Activated CD8-positive, alpha-beta T cell treated with anti-CD3 and anti-CD28 coated beads for 36 hours (primary cell): ENCODE measurements at regions not wholly inside any gene's neighbourhood (a gene's known extent, or its start where the extent isn't known, plus 50 kb on each side); places are given as distances from the start of the nearest gene placed in this dataset.
"Not testable (repeated sequence)": the region's sequence is repeated elsewhere in the genome, so short reads cannot be mapped to it uniquely, and the experiment has no call there.

Experiments
- ATAC-seq: fragments of 200-7000 bp; cut with Tn5 transposase; one replicate; pipeline ENCODE4 v1.10.0; 2021; ENCODE audit warnings: mild to moderate bottlenecking, moderate library complexity
- CTCF ChIA-PET: fragments of 350-600 bp; sonication (Branson Sonifier 250); formaldehyde crosslinking; loops from one replicate; lab custom pipeline; 2021; ENCODE audit warnings: antibody characterized with exemption; lab: Charles Lee
- POLR2A ChIA-PET: fragments of 350-600 bp; sonication (Branson Sonifier 250); formaldehyde crosslinking; loops from one replicate; lab custom pipeline; 2021; ENCODE audit warnings: antibody characterized with exemption; lab: Charles Lee
- DNase-seq: peaks from one replicate; pipeline ENCODE4 v3.0.0-alpha.2; 2020
- H3K27ac Mint-ChIP-seq: one replicate; pipeline ENCODE4 v1.8.0; 2021; ENCODE audit warnings: mild to moderate bottlenecking, mixed read lengths
- H3K27me3 Mint-ChIP-seq: one replicate; pipeline ENCODE4 v1.8.0; 2021; ENCODE audit warnings: mixed read lengths
- H3K36me3 Mint-ChIP-seq: one replicate; pipeline ENCODE4 v1.8.0; 2021; ENCODE audit warnings: low read depth, mixed read lengths
- H3K4me1 Mint-ChIP-seq: one replicate; pipeline ENCODE4 v1.8.0; 2021; ENCODE audit warnings: low read depth, mixed read lengths
- H3K4me3 Mint-ChIP-seq: one replicate; pipeline ENCODE4 v1.8.0; 2021; ENCODE audit warnings: mild to moderate bottlenecking, moderate library complexity, mixed read lengths
- H3K9me3 Mint-ChIP-seq: one replicate; pipeline ENCODE4 v1.8.0; 2021; ENCODE audit warnings: mixed read lengths
- intact Hi-C: fragments of 100-400 bp; cut with micrococcal nuclease; formaldehyde crosslinking; loops from one replicate; pipeline ENCODE4 v1.10.0; 2022
- TF ChIP-seq, protein P1 (sequence below): fragments of 200-600 bp; IDR thresholded peaks from one replicate; pipeline ENCODE4 v1.8.0; 2022; ENCODE audit warnings: antibody characterized with exemption, mild to moderate bottlenecking

DNA sequence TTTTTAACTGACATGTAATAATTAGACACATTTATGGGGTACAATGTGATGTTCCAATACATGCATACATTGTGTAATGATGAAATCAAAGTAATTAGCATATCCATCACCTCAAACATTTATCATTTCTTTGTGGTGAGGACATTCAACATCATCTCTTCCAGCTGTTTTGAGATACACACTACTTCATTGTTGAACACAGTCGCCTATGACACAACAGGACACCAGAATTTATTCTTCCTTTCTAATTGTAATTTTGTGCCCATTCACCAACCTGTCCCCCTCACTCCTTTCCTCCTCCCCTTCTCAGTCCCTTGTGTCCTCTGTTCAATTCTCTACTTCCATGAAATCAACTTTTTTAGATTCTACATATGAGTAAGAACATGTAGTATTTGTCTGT is 113.4 kb upstream of the CBLB start:
- peaks cover 2% of the 10 kb centered on the region for H3K36me3 Mint-ChIP-seq
- CTCF ChIA-PET: no interaction called here
- TF ChIP-seq, protein P1, sequence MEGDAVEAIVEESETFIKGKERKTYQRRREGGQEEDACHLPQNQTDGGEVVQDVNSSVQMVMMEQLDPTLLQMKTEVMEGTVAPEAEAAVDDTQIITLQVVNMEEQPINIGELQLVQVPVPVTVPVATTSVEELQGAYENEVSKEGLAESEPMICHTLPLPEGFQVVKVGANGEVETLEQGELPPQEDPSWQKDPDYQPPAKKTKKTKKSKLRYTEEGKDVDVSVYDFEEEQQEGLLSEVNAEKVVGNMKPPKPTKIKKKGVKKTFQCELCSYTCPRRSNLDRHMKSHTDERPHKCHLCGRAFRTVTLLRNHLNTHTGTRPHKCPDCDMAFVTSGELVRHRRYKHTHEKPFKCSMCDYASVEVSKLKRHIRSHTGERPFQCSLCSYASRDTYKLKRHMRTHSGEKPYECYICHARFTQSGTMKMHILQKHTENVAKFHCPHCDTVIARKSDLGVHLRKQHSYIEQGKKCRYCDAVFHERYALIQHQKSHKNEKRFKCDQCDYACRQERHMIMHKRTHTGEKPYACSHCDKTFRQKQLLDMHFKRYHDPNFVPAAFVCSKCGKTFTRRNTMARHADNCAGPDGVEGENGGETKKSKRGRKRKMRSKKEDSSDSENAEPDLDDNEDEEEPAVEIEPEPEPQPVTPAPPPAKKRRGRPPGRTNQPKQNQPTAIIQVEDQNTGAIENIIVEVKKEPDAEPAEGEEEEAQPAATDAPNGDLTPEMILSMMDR: no peak
- no peak for DNase-seq
- H3K4me3 Mint-ChIP-seq: no peak overlapping the region
- no peaks in the 10 kb centered on the region for H3K27me3 Mint-ChIP-seq
- POLR2A ChIA-PET: interaction anchor here (1.1 kb wide), 1 partner anchor 18 kb away, joined by 3 read pairs; no protein-coding TSS in a partner anchor
- ATAC-seq: no peak
- peaks cover 13% of the 10 kb centered on the region for H3K9me3 Mint-ChIP-seq
- intact Hi-C loops: no loop called here
- H3K4me1 Mint-ChIP-seq: peaks cover 15% of the 10 kb centered on the region
- H3K27ac Mint-ChIP-seq: no peak overlapping the region

DNA sequence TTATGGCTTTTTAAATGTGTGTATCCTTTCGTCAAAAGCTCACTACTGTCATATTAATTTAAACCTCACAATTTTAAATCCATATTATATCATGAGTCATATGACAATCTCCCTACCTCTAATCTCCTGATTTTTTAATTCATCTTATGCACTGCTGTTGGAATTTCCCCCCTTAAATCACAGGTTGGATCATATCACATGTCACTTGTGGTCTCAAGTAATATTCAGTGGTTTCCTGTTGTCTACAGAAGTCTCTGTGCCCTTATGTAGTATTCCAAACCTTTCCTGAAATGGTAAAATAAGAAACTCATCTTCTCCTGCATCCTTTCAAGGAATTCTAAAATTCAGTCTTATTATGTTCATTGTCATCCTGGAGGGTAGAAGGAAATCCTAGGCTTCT is 116.0 kb upstream of the CBLB start:
- ChIA-PET CTCF (interaction anchor here (2.0 kb wide), 1 partner anchor 12 kb away, joined by 7 read pairs; no protein-coding TSS in a partner anchor), POLR2A (no interaction called here)
- intact Hi-C loops: no loop called here
- Mint-ChIP-seq H3K4me3 (no peak overlapping the region), H3K27me3 (no peaks in the 10 kb centered on the region), H3K9me3 (peaks cover 27% of the 10 kb centered on the region), H3K4me1 (peaks cover 35% of the 10 kb centered on the region), H3K27ac (no peak overlapping the region), H3K36me3 (peaks cover 12% of the 10 kb centered on the region)
- DNase-seq: no peak
- TF ChIP-seq, protein P1: no peak
- no peak for ATAC-seq

DNA sequence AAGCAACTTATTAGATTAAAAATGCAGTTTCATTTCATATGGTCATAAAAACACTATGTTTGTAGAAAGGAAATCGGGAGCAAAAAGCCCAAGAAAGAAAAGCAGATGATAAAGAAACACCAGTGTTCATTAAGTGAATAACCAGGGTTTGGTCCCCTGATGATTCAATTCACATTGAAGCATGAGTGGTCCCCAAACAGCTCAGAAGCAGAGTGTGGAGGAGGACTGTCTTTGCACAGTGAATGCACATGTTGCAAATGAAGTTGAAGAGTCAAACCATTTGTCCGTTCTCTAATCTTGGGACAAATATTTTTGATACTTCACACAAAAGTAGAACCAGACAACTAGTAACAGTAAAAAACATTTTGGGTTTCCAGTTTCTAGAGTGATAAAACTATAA is 117.5 kb upstream of the CBLB start:
- intact Hi-C loops: not testable (repeated sequence)

DNA sequence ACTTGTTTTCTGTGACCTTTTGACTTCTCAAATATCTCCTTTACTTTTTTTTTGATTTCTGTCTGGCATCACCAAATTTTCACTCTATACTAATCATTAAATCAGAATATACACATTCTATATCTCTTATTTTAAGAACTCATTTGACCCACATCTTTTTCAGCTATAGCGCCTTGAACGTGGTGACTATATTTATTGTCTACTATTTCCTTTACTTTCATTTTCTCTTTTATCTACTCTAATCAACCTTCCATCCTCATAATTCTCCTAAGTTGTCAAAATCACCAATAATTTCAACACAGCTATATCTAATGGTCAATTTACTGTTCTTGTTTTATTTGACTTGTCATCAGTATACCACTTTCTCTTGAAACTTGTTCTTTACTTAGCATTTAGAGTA is 119.0 kb upstream of the CBLB start:
- Mint-ChIP-seq H3K27me3 (no peaks in the 10 kb centered on the region), H3K4me1 (peaks cover 35% of the 10 kb centered on the region), H3K9me3 (peaks cover 40% of the 10 kb centered on the region), H3K4me3 (peak overlapping the region; percentile 45), H3K27ac (peak overlapping the region; percentile 32), H3K36me3 (peaks cover 14% of the 10 kb centered on the region)
- TF ChIP-seq, protein P1: no peak
- POLR2A ChIA-PET: interaction anchor here (1.2 kb wide), 1 partner anchor 73 kb away, joined by 4 read pairs; no protein-coding TSS in a partner anchor
- DNase-seq (no peak), ATAC-seq (no peak)
- CTCF ChIA-PET: interaction anchor here (1.1 kb wide), 1 partner anchor 622 kb away, joined by 4 read pairs; no protein-coding TSS in a partner anchor
- intact Hi-C loops: no loop called here

More for the DNA sequence above, 117.5 kb upstream of the CBLB start:
- H3K27ac Mint-ChIP-seq, H3K27me3 Mint-ChIP-seq, ATAC-seq, H3K4me3 Mint-ChIP-seq, DNase-seq, CTCF ChIA-PET: not testable (repeated sequence)
- POLR2A ChIA-PET: interaction anchor here (1.2 kb wide), 1 partner anchor 11 kb away, joined by 3 read pairs; no protein-coding TSS in a partner anchor
- Mint-ChIP-seq H3K9me3 (peaks cover 36% of the 10 kb centered on the region), H3K36me3 (peaks cover 12% of the 10 kb centered on the region), H3K4me1 (peaks cover 35% of the 10 kb centered on the region)

DNA sequence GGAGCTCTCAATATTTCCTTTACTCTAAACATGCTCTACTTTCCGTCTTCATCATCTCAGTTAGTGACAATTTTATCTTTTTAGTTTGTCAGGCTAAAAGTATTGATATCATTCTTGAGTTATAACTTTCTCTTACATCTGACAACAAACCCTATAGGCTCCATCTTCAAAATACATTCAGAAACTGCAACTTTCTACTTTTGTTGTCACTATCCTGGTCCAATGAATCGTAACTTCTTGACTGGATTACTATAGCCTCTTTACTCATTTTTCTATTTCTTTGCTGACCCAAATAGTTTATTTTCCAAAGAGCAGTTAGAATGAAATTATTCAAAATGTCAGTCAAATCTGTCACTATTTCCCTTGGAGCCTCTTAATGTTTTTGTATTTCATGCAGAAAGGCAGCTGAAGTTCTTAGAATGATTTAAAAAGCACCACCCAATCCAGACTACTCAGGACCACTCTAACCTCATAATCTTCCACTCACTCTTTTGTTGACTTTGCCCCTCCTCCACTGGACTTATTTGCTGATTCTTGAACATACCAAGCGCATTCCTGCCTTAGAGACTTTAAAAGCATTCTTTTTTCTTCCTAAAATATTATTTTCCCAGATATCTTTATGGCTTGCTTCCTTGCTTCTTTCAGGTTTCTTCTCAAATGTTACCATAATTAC is 119.9 kb upstream of the CBLB start:
- POLR2A ChIA-PET: interaction anchor here (1.2 kb wide), 1 partner anchor 74 kb away, joined by 4 read pairs; no protein-coding TSS in a partner anchor
- ATAC-seq (no peak), DNase-seq (no peak)
- intact Hi-C loops: no loop called here
- Mint-ChIP-seq H3K4me1 (peaks cover 35% of the 10 kb centered on the region), H3K4me3 (peak overlapping the region; percentile 45), H3K9me3 (peaks cover 37% of the 10 kb centered on the region), H3K36me3 (peaks cover 12% of the 10 kb centered on the region), H3K27me3 (no peaks in the 10 kb centered on the region), H3K27ac (peak overlapping the region; percentile 32)
- TF ChIP-seq, protein P1: no peak
- CTCF ChIA-PET: interaction anchor here (1.1 kb wide), 1 partner anchor 621 kb away, joined by 4 read pairs; no protein-coding TSS in a partner anchor
